Trophoblast cell (in vitro differentiated cells and primary cell): ENCODE measurements at regions not wholly inside any gene's neighbourhood (a gene's known extent, or its start where the extent isn't known, plus 50 kb on each side); places are given as distances from the start of the nearest gene placed in this dataset.

Experiments
- DNase-seq, 2 donors: peaks; one replicate each; pipeline ENCODE4 v3.0.0-alpha.2; 2016
- H2AFZ ChIP-seq: 2 replicates; pipeline ENCODE4 v1.6.1; 2013; ENCODE audit warnings: low read length, moderate library complexity, mild to moderate bottlenecking; ENCODE audit not compliant: insufficient read depth, poor library complexity
- H2AK5ac ChIP-seq: 2 replicates; pipeline ENCODE4 v1.6.1; 2013; ENCODE audit warnings: mild to moderate bottlenecking, low read length
- H2BK120ac ChIP-seq: 2 replicates; pipeline ENCODE4 v1.6.1; 2013; ENCODE audit warnings: low read length, mild to moderate bottlenecking, moderate library complexity; ENCODE audit not compliant: insufficient read depth, poor library complexity
- H2BK12ac ChIP-seq: 2 replicates; pipeline ENCODE4 v1.6.1; 2013; ENCODE audit warnings: mild to moderate bottlenecking, low read length, moderate library complexity
- H2BK5ac ChIP-seq: 2 replicates; pipeline ENCODE4 v1.6.1; 2013; ENCODE audit warnings: low read length, low read depth, moderate library complexity, mild to moderate bottlenecking; ENCODE audit not compliant: poor library complexity
- H3K14ac ChIP-seq: 2 replicates; pipeline ENCODE4 v1.6.1; 2013; ENCODE audit warnings: mild to moderate bottlenecking, low read length
- H3K18ac ChIP-seq: 2 replicates; pipeline ENCODE4 v1.6.1; 2013; ENCODE audit warnings: mild to moderate bottlenecking, low read length
- H3K23ac ChIP-seq: 2 replicates; pipeline ENCODE4 v1.6.1; 2013; ENCODE audit warnings: low read length
- H3K27ac ChIP-seq: 2 replicates; pipeline ENCODE4 v1.5.1; 2013; ENCODE audit warnings: low read depth, mild to moderate bottlenecking, inconsistent platforms, low read length, moderate library complexity
- H3K27me3 ChIP-seq: 2 replicates; pipeline ENCODE4 v1.6.1; 2013; ENCODE audit warnings: inconsistent platforms, mild to moderate bottlenecking, low read length, moderate library complexity; ENCODE audit not compliant: insufficient read depth
- H3K36me3 ChIP-seq, 2 experiments: 1 replicate in 1 of 2; 2 replicates in 1 of 2; pipeline ENCODE4 v1.6.1; 2013; ENCODE audit warnings: low read length in 2 of 2, mild to moderate bottlenecking in 2 of 2, moderate library complexity in 1 of 2; ENCODE audit not compliant: insufficient read depth in 2 of 2, control insufficient read depth in 1 of 2
- H3K4ac ChIP-seq: 2 replicates; pipeline ENCODE4 v1.6.1; 2013; ENCODE audit warnings: low read depth, mild to moderate bottlenecking, low read length, moderate library complexity
- H3K4me1 ChIP-seq, 2 experiments: 1 replicate in 1 of 2; 2 replicates in 1 of 2; pipeline ENCODE4 v1.6.1; 2013; ENCODE audit warnings: low read length in 2 of 2, mild to moderate bottlenecking in 2 of 2, moderate library complexity in 1 of 2; ENCODE audit not compliant: insufficient read depth in 2 of 2, control insufficient read depth in 1 of 2
- H3K4me2 ChIP-seq: 2 replicates; pipeline ENCODE4 v1.6.1; 2013; ENCODE audit warnings: inconsistent platforms, mild to moderate bottlenecking, low read length, moderate library complexity
- H3K4me3 ChIP-seq: 2 replicates; pipeline ENCODE4 v1.5.1; 2013; ENCODE audit warnings: mild to moderate bottlenecking, low read depth, low read length, inconsistent platforms
- H3K79me1 ChIP-seq: one replicate; pipeline ENCODE4 v1.6.1; 2013; ENCODE audit warnings: low read length
- H3K79me2 ChIP-seq: 2 replicates; pipeline ENCODE4 v1.6.1; 2013; ENCODE audit warnings: low read length, mild to moderate bottlenecking; ENCODE audit not compliant: control insufficient read depth, insufficient read depth, poor library complexity
- H3K9ac ChIP-seq: 2 replicates; pipeline ENCODE4 v1.6.1; 2013; ENCODE audit warnings: mild to moderate bottlenecking, low read length
- H3K9me3 ChIP-seq: 2 replicates; pipeline ENCODE4 v1.6.1; 2013; ENCODE audit warnings: low read depth, mild to moderate bottlenecking, control low read depth, inconsistent platforms, low read length; ENCODE audit not compliant: insufficient read depth
- H4K12ac ChIP-seq: 2 replicates; pipeline ENCODE4 v1.6.1; 2013; ENCODE audit warnings: low read depth, mild to moderate bottlenecking, low read length, moderate library complexity
- H4K8ac ChIP-seq: 2 replicates; pipeline ENCODE4 v1.6.1; 2013; ENCODE audit warnings: low read depth, mild to moderate bottlenecking, low read length, moderate library complexity
- H4K91ac ChIP-seq: one replicate; pipeline ENCODE4 v1.6.1; 2013; ENCODE audit warnings: low read depth, mild to moderate bottlenecking, low read length, moderate library complexity
- WGBS: extraction: QIAGEN DNeasy Blood & Tissue Kit; methylation state at CpG from one replicate; pipeline ENCODE4 v1.1.7; 2013; ENCODE audit warnings: missing lambda C conversion rate; ENCODE audit not compliant: insufficient read length, insufficient coverage; ENCODE audit errors: extremely low coverage; 5-methylcytosine and 5-hydroxymethylcytosine counted together

GRCh38 chr9:80059191-80059590 is 487.4 kb downstream of the TLE4 start:
- Histone ChIP-seq H3K23ac (no peak overlapping the region), H3K18ac (no peak overlapping the region), H3K27ac (no peak overlapping the region), H3K4me1 (peaks cover 0 to 3% of the 10 kb centered on the region in 2 experiments), H4K12ac (no peak overlapping the region), H3K9me3 (no peaks in the 10 kb centered on the region), H3K27me3 (no peaks in the 10 kb centered on the region), H3K14ac (no peak overlapping the region), H3K4me2 (no peak overlapping the region), H2BK120ac (no peak overlapping the region), H4K8ac (no peak overlapping the region), H3K79me2 (no peaks in the 10 kb centered on the region), H3K4ac (no peak overlapping the region), H3K9ac (no peak overlapping the region), H3K36me3 (no peaks in the 10 kb centered on the region), H3K79me1 (peaks cover 2% of the 10 kb centered on the region), H3K4me3 (no peak overlapping the region), H4K91ac (no peak overlapping the region), H2BK5ac (no peak overlapping the region), H2AK5ac (no peak overlapping the region), H2AFZ (no peak overlapping the region), H2BK12ac (no peak overlapping the region)
- no CpG with 5 or more reads among the region's 6 CpGs for WGBS
- peak; percentile 90 to 96 for DNase-seq

GRCh38 chr9:80052830-80053229 is 481.1 kb downstream of the TLE4 start:
- Histone ChIP-seq H2BK120ac (no peak overlapping the region), H4K91ac (no peak overlapping the region)

GRCh38 chr9:80049096-80049782 is 477.5 kb downstream of the TLE4 start:
- Histone ChIP-seq H4K12ac (no peak overlapping the region), H2BK12ac (no peak overlapping the region), H3K4ac (no peak overlapping the region), H3K4me1 (no peaks in the 10 kb centered on the region), H2BK120ac (no peak overlapping the region), H3K14ac (no peak overlapping the region), H3K4me2 (no peak overlapping the region), H3K27me3 (no peaks in the 10 kb centered on the region), H3K27ac (no peak overlapping the region), H3K23ac (no peak overlapping the region), H3K9ac (no peak overlapping the region), H3K79me2 (peaks cover 2% of the 10 kb centered on the region), H2AK5ac (no peak overlapping the region), H3K36me3 (no peaks in the 10 kb centered on the region), H3K4me3 (no peak overlapping the region), H4K91ac (no peak overlapping the region), H3K18ac (no peak overlapping the region), H2AFZ (no peak overlapping the region), H4K8ac (no peak overlapping the region), H2BK5ac (no peak overlapping the region), H3K79me1 (no peaks in the 10 kb centered on the region), H3K9me3 (no peaks in the 10 kb centered on the region)
- no CpG with 5 or more reads among the region's 2 CpGs for WGBS
- no peak for DNase-seq

More at GRCh38 chr9:80052830-80053229, 481.1 kb downstream of the TLE4 start:
- Histone ChIP-seq H3K79me1 (no peaks in the 10 kb centered on the region), H2AK5ac (no peak overlapping the region), H3K36me3 (no peaks in the 10 kb centered on the region), H2BK12ac (no peak overlapping the region), H3K79me2 (peaks cover 2% of the 10 kb centered on the region), H3K23ac (no peak overlapping the region), H4K12ac (no peak overlapping the region), H3K4me2 (no peak overlapping the region), H4K8ac (no peak overlapping the region), H3K4me3 (no peak overlapping the region), H2AFZ (no peak overlapping the region), H3K9me3 (no peaks in the 10 kb centered on the region), H3K9ac (no peak overlapping the region), H3K27ac (no peak overlapping the region), H2BK5ac (no peak overlapping the region), H3K27me3 (no peaks in the 10 kb centered on the region), H3K4ac (no peak overlapping the region), H3K18ac (no peak overlapping the region), H3K4me1 (no peaks in the 10 kb centered on the region), H3K14ac (no peak overlapping the region)
- WGBS = no CpG with 5 or more reads among the region's 1 CpG
- DNase-seq = no peak

GRCh38 chr9:80046481-80046880 is 474.7 kb downstream of the TLE4 start:
- Histone ChIP-seq H3K4me3 (no peak overlapping the region), H4K12ac (no peak overlapping the region), H3K9ac (no peak overlapping the region), H4K91ac (no peak overlapping the region), H3K4ac (no peak overlapping the region), H3K79me1 (no peaks in the 10 kb centered on the region), H4K8ac (no peak overlapping the region), H3K79me2 (peaks cover 2% of the 10 kb centered on the region), H2AK5ac (no peak overlapping the region), H3K27me3 (no peaks in the 10 kb centered on the region), H2BK120ac (no peak overlapping the region), H3K14ac (no peak overlapping the region), H3K4me2 (no peak overlapping the region), H3K36me3 (no peaks in the 10 kb centered on the region), H2AFZ (no peak overlapping the region), H2BK12ac (no peak overlapping the region), H3K9me3 (no peaks in the 10 kb centered on the region), H3K18ac (no peak overlapping the region), H3K23ac (no peak overlapping the region), H3K4me1 (no peaks in the 10 kb centered on the region), H2BK5ac (no peak overlapping the region), H3K27ac (no peak overlapping the region)
- no peak for DNase-seq
- WGBS = no CpG with 5 or more reads among the region's 2 CpGs
